HepG2 (cell line): ENCODE measurements at regions not wholly inside any gene's neighbourhood (a gene's known extent, or its start where the extent isn't known, plus 50 kb on each side); places are given as distances from the start of the nearest gene placed in this dataset.
A peak's percentile ranks its signal among the peaks of the same experiment; 100 is the strongest.

Experiments used
- ATAC-seq: fragments of 200-7000 bp; cut with Tn5 transposase; 3 replicates; pipeline ENCODE4 v1.9.1; 2020; ENCODE audit warnings: mild to moderate bottlenecking, moderate library complexity
- BruUV-seq: library from RNA; stranded (reverse); fragments of 400-500 nt; replicated peaks from 2 replicates; lab custom pipeline; 2021; lab: Mats Ljungman, UMichigan
- CTCF ChIA-PET: fragments of 300-600 bp; formaldehyde crosslinking; extraction: SDS; loops from one replicate; lab custom pipeline; 2021; ENCODE audit warnings: low total read pairs, inconsistent platforms, low intra/inter-chr PET ratio; lab: Yijun Ruan, JAX
- POLR2A ChIA-PET: fragments of 350-600 bp; sonication (Branson Sonifier 250); formaldehyde crosslinking; loops from one replicate; lab custom pipeline; 2020; ENCODE audit warnings: antibody characterized with exemption, inconsistent platforms; lab: Yijun Ruan, JAX
- DNase-seq: peaks from one replicate; pipeline ENCODE4 v3.0.0-alpha.2; 2015; ENCODE audit warnings: low spot score
- FAIRE-seq: peaks from 3 replicates; lab custom pipeline; 2011; peaks lifted over from hg19 to GRCh38; lab: Jason Lieb, UNC
- H2AFZ ChIP-seq: one replicate; pipeline ENCODE4 v1.6.1; 2011; ENCODE audit warnings: low read length, inconsistent platforms
- H3K27ac ChIP-seq: fragments of 300-600 bp; 3 replicates; pipeline ENCODE4 v1.8.0; 2011; ENCODE audit warnings: mixed run types, mild to moderate bottlenecking, mixed read lengths, low read length, inconsistent platforms; ENCODE audit not compliant: insufficient read depth; ENCODE audit errors: extremely low read length
- H3K27me3 ChIP-seq, 2 experiments: fragments of 200-600 bp in 1 of 2; 2 replicates in 1 of 2; 3 replicates in 1 of 2; pipeline versions ENCODE4 v1.6.0 to v1.8.0; 2011; ENCODE audit warnings: low read length in 2 of 2, mild to moderate bottlenecking in 2 of 2, moderate library complexity in 2 of 2, inconsistent platforms in 1 of 2; ENCODE audit not compliant: insufficient read depth in 2 of 2, control insufficient read depth in 1 of 2
- H3K36me3 ChIP-seq, 2 experiments: fragments of 200-600 bp in 1 of 2; replicated peaks in 1 of 2; 2 replicates in 1 of 2; 3 replicates in 1 of 2; pipeline versions ENCODE4 v1.5.1 to v1.8.0; 2011; ENCODE audit warnings: low read length in 2 of 2, inconsistent platforms in 1 of 2; ENCODE audit not compliant: insufficient read depth in 2 of 2, control insufficient read depth in 1 of 2
- H3K4me1 ChIP-seq: 2 replicates; pipeline ENCODE4 v1.5.1; 2012; ENCODE audit warnings: low read length, inconsistent platforms; ENCODE audit not compliant: insufficient read depth
- H3K4me2 ChIP-seq: 2 replicates; pipeline ENCODE4 v1.6.0; 2011; ENCODE audit warnings: low read depth, low read length, inconsistent platforms
- H3K4me3 ChIP-seq, 3 experiments: fragments of 200-600 bp in 1 of 3; sonication (generic), shearing (Covaris generic) in 1 of 3; replicated peaks in 1 of 3; 2 replicates each; pipeline ENCODE4 v1.5.1; 2011 to 2016; ENCODE audit warnings: low read length in 3 of 3, inconsistent platforms in 2 of 3, low read depth in 2 of 3, mild to moderate bottlenecking in 2 of 3, control low read depth in 1 of 3, mixed read lengths in 1 of 3; ENCODE audit not compliant: insufficient read depth in 1 of 3
- H3K79me2 ChIP-seq: one replicate; pipeline ENCODE4 v1.6.1; 2011; ENCODE audit warnings: low read length, inconsistent platforms; ENCODE audit not compliant: insufficient read depth
- H3K9ac ChIP-seq: 2 replicates; pipeline ENCODE4 v1.6.0; 2011; ENCODE audit warnings: mild to moderate bottlenecking, low read depth, low read length, inconsistent platforms; ENCODE audit not compliant: insufficient read depth
- H3K9me3 ChIP-seq: 2 replicates; pipeline ENCODE4 v1.5.1; 2012; ENCODE audit warnings: mild to moderate bottlenecking, low read length
- H4K20me1 ChIP-seq: 2 replicates; pipeline ENCODE4 v1.6.0; 2011; ENCODE audit warnings: inconsistent platforms, mild to moderate bottlenecking, low read length, moderate library complexity; ENCODE audit not compliant: insufficient read depth
- AKAP8 ChIP-seq: sonication (generic); formaldehyde crosslinking; IDR thresholded peaks from 2 replicates; pipeline ENCODE4 v1.5.1; 2020; ENCODE audit warnings: mild to moderate bottlenecking, missing genetic modification reagents
- BATF2 ChIP-seq: sonication (generic); formaldehyde crosslinking; IDR thresholded peaks from 2 replicates; pipeline ENCODE4 v1.8.0; 2022; ENCODE audit warnings: mild to moderate bottlenecking, missing genetic modification reagents, moderate library complexity
- BRD4 ChIP-seq: sonication (generic); formaldehyde crosslinking; IDR thresholded peaks from 2 replicates; pipeline ENCODE4 v1.4.0; 2020; ENCODE audit warnings: missing genetic modification reagents
- CC2D1A ChIP-seq: sonication (generic); formaldehyde crosslinking; IDR thresholded peaks from 2 replicates; pipeline ENCODE4 v1.8.1; 2023; ENCODE audit warnings: mild to moderate bottlenecking, missing genetic modification reagents
- MAFF ChIP-seq: IDR thresholded peaks from 2 replicates; pipeline ENCODE4 v1.6.1; 2011; ENCODE audit warnings: low read depth, low read length, improper control_type of control experiment
- MAFK ChIP-seq, 2 experiments: IDR thresholded peaks in 1 of 2; conservative IDR thresholded peaks in 1 of 2; 2 replicates each; pipeline ENCODE4 v1.6.1; 2011; ENCODE audit warnings: improper control_type of control experiment in 2 of 2, low read length in 2 of 2
- MEF2D ChIP-seq: sonication (generic); formaldehyde crosslinking; IDR thresholded peaks from 2 replicates; pipeline ENCODE4 v1.5.1; 2020; ENCODE audit warnings: mild to moderate bottlenecking, missing genetic modification reagents
- MZF1 ChIP-seq: sonication (generic); formaldehyde crosslinking; IDR thresholded peaks from 2 replicates; pipeline ENCODE4 v1.8.1; 2023; ENCODE audit warnings: mild to moderate bottlenecking, missing genetic modification reagents, borderline replicate concordance
- NCOR1 ChIP-seq: fragments of 200-600 bp; sonication (generic); IDR thresholded peaks from 2 replicates; pipeline ENCODE4 v1.7.0; 2017; ENCODE audit warnings: antibody characterized with exemption, low read length, borderline replicate concordance
- NFIB ChIP-seq: sonication (generic); formaldehyde crosslinking; IDR thresholded peaks from 2 replicates; pipeline ENCODE4 v1.9.0; 2021; ENCODE audit warnings: missing genetic modification reagents, mild to moderate bottlenecking, borderline replicate concordance
- NR2F2 ChIP-seq: IDR thresholded peaks from 2 replicates; pipeline ENCODE4 v1.6.1; 2012; ENCODE audit warnings: low read depth, inconsistent platforms, borderline replicate concordance
- SCMH1 ChIP-seq: sonication (generic); formaldehyde crosslinking; IDR thresholded peaks from 2 replicates; pipeline ENCODE4 v1.9.0; 2021; ENCODE audit warnings: missing genetic modification reagents, mild to moderate bottlenecking, borderline replicate concordance
- ZBTB1 ChIP-seq: sonication (generic); formaldehyde crosslinking; IDR thresholded peaks from 2 replicates; pipeline ENCODE4 v1.4.0; 2020; ENCODE audit warnings: missing genetic modification reagents, borderline replicate concordance
- ZNF136 ChIP-seq: sonication (generic); formaldehyde crosslinking; IDR thresholded peaks from 2 replicates; pipeline ENCODE4 v1.8.1; 2022; ENCODE audit warnings: low read depth, mild to moderate bottlenecking, moderate library complexity, missing genetic modification reagents
- ZNF224 ChIP-seq: sonication (generic); formaldehyde crosslinking; IDR thresholded peaks from 2 replicates; pipeline ENCODE4 v1.5.0; 2020; ENCODE audit warnings: mild to moderate bottlenecking, missing genetic modification reagents
- ZNF431 ChIP-seq: sonication (generic); formaldehyde crosslinking; IDR thresholded peaks from 2 replicates; pipeline ENCODE4 v1.9.0; 2022; ENCODE audit warnings: missing genetic modification reagents, low read depth, mild to moderate bottlenecking, borderline replicate concordance
- ZNF468 ChIP-seq: sonication (generic); formaldehyde crosslinking; IDR thresholded peaks from 2 replicates; pipeline ENCODE4 v1.8.0; 2022; ENCODE audit warnings: mild to moderate bottlenecking, moderate library complexity, missing genetic modification reagents
- ZNF556 ChIP-seq: sonication (generic); formaldehyde crosslinking; IDR thresholded peaks from 2 replicates; pipeline ENCODE4 v1.4.0; 2020; ENCODE audit warnings: mild to moderate bottlenecking, missing genetic modification reagents, borderline replicate concordance
- ZNF580 ChIP-seq: IDR thresholded peaks from 2 replicates; pipeline ENCODE4 v1.6.1; 2016; ENCODE audit warnings: low read depth, borderline replicate concordance
- ZSCAN9 ChIP-seq: IDR thresholded peaks from 2 replicates; pipeline ENCODE4 v1.6.1; 2016; ENCODE audit warnings: borderline replicate concordance
- WGBS: methylation state at CpG from one replicate; pipeline ENCODE4 v1.1.6; 2017; ENCODE audit warnings: low lambda C conversion rate; 5-methylcytosine and 5-hydroxymethylcytosine counted together
- in situ Hi-C: cut with HindIII; loops from 2 replicates; pipeline ENCODE4 v1.10.0; 2017; ENCODE audit warnings: low pct_unique_long_range_greater_than_20kb; ENCODE audit not compliant: extremely low pct_ligation_motif_present
- intact Hi-C: fragments of 100-400 bp; cut with micrococcal nuclease; formaldehyde crosslinking; loops from one replicate; pipeline ENCODE4 v1.10.0; 2022; ENCODE audit not compliant: unreplicated experiment

GRCh38 chr5:103638979-103639378, 76.4 kb upstream of the NUDT12 start:
- CTCF ChIA-PET, result no interaction called here
- H3K9ac ChIP-seq, result no peak overlapping the region
- DNase-seq (no peak), ATAC-seq (no peak), FAIRE-seq (no peak)
- no peaks in the 10 kb centered on the region for H4K20me1 ChIP-seq
- no peaks in the 10 kb centered on the region for H3K4me1 ChIP-seq
- H3K27ac ChIP-seq, result no peak overlapping the region
- no TSS peak for BruUV-seq
- in situ Hi-C loops (no loop called here), intact Hi-C loops (no loop called here)
- TF ChIP-seq ZNF224 (CRISPR knock-in tag), result no peak
- TF ChIP-seq ZSCAN9, result no peak
- TF ChIP-seq MAFF, result peak; percentile 78
- TF ChIP-seq MAFK (conservative IDR thresholded peaks at IDR 0.05 in 1 of 2, IDR thresholded peaks at IDR 0.05 in 1 of 2; ENCODE audit: low read length in 2 of 2), result peak; percentile 82 to 87
- no peak for TF ChIP-seq MZF1 (CRISPR knock-in tag)
- no peak for TF ChIP-seq NFIB (CRISPR knock-in tag)
- TF ChIP-seq BATF2 (CRISPR knock-in tag), result no peak
- no peak for TF ChIP-seq CC2D1A (CRISPR knock-in tag)
- TF ChIP-seq AKAP8 (CRISPR knock-in tag), result no peak
- no peaks in the 10 kb centered on the region for H3K79me2 ChIP-seq
- H3K27me3 ChIP-seq, result no peaks in the 10 kb centered on the region
- H3K36me3 ChIP-seq, result no peaks in the 10 kb centered on the region
- POLR2A ChIA-PET, result no interaction called here
- no peak overlapping the region for H3K4me3 ChIP-seq
- H2AFZ ChIP-seq, result no peak overlapping the region
- H3K4me2 ChIP-seq, result no peak overlapping the region
- no peaks in the 10 kb centered on the region for H3K9me3 ChIP-seq

- CTCF ChIA-PET, result no interaction called here
- Histone ChIP-seq H3K27me3 (no peaks in the 10 kb centered on the region), H3K79me2 (no peaks in the 10 kb centered on the region), H3K36me3 (no peaks in the 10 kb centered on the region), H2AFZ (no peak overlapping the region), H3K27ac (no peak overlapping the region), H4K20me1 (no peaks in the 10 kb centered on the region), H3K4me3 (no peak overlapping the region), H3K4me1 (no peaks in the 10 kb centered on the region), H3K9me3 (no peaks in the 10 kb centered on the region), H3K9ac (no peak overlapping the region), H3K4me2 (no peak overlapping the region)
- ATAC-seq (no peak), FAIRE-seq (no peak), DNase-seq (no peak)
- intact Hi-C loops, result no loop called here
- POLR2A ChIA-PET, result no interaction called here
- no TSS peak for BruUV-seq
- in situ Hi-C loops, result no loop called here
- 13% methylated on average over 3 of the region's 3 CpGs for WGBS
- TF ChIP-seq SCMH1 (CRISPR knock-in tag) (no peak), ZNF431 (CRISPR knock-in tag) (no peak), MEF2D (no peak), ZNF556 (CRISPR knock-in tag) (no peak), ZNF136 (CRISPR knock-in tag) (no peak), ZBTB1 (CRISPR knock-in tag) (no peak), BRD4 (CRISPR knock-in tag) (no peak), ZNF468 (CRISPR knock-in tag) (no peak), NR2F2 (no peak), NCOR1 (no peak), ZNF580 (CRISPR knock-in tag) (no peak)
Observed at GRCh38 chr5:103624675-103625074, 62.1 kb upstream of the NUDT12 start.
